DMS153 (cell line): ENCODE measurements at regions not wholly inside any gene's neighbourhood (a gene's known extent, or its start where the extent isn't known, plus 50 kb on each side); places are given as distances from the start of the nearest gene placed in this dataset.

ENCODE experiments used
- DNase-seq: peaks from one replicate; lab custom pipeline; 2025; lab: John Stamatoyannopoulos, UW

GRCh38 chrX:794311-794710 is 163.7 kb downstream of the SHOX start:
- DNase-seq, result no peak

GRCh38 chrX:793216-793770 is 162.7 kb downstream of the SHOX start:
- DNase-seq, result no peak

GRCh38 chrX:791479-792034 is 161.0 kb downstream of the SHOX start:
- no peak for DNase-seq

GRCh38 chrX:790783-791360 is 160.3 kb downstream of the SHOX start:
- DNase-seq, result no peak

- DNase-seq, result no peak
Observed at GRCh38 chrX:790041-790506, 159.5 kb downstream of the SHOX start.

- no peak for DNase-seq
Observed at GRCh38 chrX:789096-789495, 158.5 kb downstream of the SHOX start.

GRCh38 chrX:786441-786881 is 155.9 kb downstream of the SHOX start:
- DNase-seq, result no peak

GRCh38 chrX:784829-785228 is 154.2 kb downstream of the SHOX start:
- no peak for DNase-seq

GRCh38 chrX:781224-782204 is 150.9 kb downstream of the SHOX start:
- DNase-seq, result no peak

- DNase-seq, result no peak
Observed at GRCh38 chrX:776529-777230, 146.1 kb downstream of the SHOX start.

GRCh38 chrX:776061-776460 is 145.5 kb downstream of the SHOX start:
- no peak for DNase-seq

GRCh38 chrX:774536-774935 is 143.9 kb downstream of the SHOX start:
- no peak for DNase-seq

- no peak for DNase-seq
Observed at GRCh38 chrX:773292-774025, 142.9 kb downstream of the SHOX start.

GRCh38 chrX:771536-771935 is 140.9 kb downstream of the SHOX start:
- DNase-seq, result no peak

GRCh38 chrX:769796-770195 is 139.2 kb downstream of the SHOX start:
- DNase-seq, result no peak

GRCh38 chrX:768596-768995 is 138.0 kb downstream of the SHOX start:
- DNase-seq, result no peak

- DNase-seq, result no peak
Observed at GRCh38 chrX:758917-759316, 128.3 kb downstream of the SHOX start.

GRCh38 chrX:750812-751211 is 120.2 kb downstream of the SHOX start:
- DNase-seq, result no peak

GRCh38 chrX:750263-750662 is 119.7 kb downstream of the SHOX start:
- no peak for DNase-seq

- no peak for DNase-seq
Observed at GRCh38 chrX:747176-747575, 116.6 kb downstream of the SHOX start.

GRCh38 chrX:739611-740010 is 109.0 kb downstream of the SHOX start:
- DNase-seq, result no peak
